ENCODE measurements at regions not wholly inside any gene's neighbourhood (a gene's known extent, or its start where the extent isn't known, plus 50 kb on each side); places are given as distances from the start of the nearest gene placed in this dataset.
"Not testable (repeated sequence)": the region's sequence is repeated elsewhere in the genome, so short reads cannot be mapped to it uniquely, and the experiment has no call there.

DNA sequence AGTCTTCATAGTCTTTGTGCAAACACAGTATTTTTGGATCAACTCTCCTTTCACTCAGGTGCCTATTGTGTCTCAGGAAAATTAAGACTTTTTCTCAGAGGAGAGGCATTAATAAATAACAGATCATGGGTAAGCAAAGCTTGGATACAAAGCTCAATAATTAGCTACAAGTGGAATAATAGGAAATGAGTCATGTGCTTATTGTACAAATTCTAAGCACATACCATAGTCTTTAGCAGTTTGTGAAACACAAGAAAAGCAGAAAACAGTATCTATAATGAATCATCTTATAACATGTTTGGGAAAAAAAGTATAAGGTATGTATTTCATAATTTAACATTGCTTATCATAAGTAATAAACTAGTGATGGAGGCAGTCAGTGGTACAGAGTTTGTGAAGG, 477.0 kb downstream of the CDH10 start:
- no peaks in the 10 kb centered on the region for H3K27me3 ChIP-seq (ENCODE audit: insufficient read depth, low read length)
- no peak overlapping the region for H2AFZ ChIP-seq (ENCODE audit: low read length, unreplicated experiment)

DNA sequence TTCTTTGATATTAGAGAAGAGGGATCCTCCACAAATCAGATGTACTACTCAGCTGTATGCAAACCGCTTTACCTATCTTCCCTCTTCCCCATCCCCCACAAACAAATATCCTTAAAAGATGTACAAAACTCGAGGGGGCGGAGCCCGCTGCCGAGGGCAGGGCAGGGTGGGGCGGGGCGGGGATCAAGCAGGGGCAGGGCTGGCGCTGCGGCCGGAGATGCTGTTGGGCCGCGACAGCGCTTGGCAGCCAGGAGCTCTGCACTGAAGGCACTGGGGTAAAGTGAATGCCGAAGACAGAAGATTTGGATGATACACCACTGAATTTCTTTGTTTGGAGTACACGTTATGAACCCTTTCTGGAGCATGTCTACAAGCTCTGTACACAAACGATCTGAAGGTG, 474.8 kb downstream of the CDH10 start:
- Histone ChIP-seq H3K36me3 (ENCODE audit: insufficient read depth, low read length) (no peaks in the 10 kb centered on the region), H3K27me3 (ENCODE audit: insufficient read depth, low read length) (no peaks in the 10 kb centered on the region), H3K27ac (ENCODE audit: low read depth, low read length) (no peak overlapping the region), H2AFZ (ENCODE audit: low read length, unreplicated experiment) (no peak overlapping the region), H3K4me1 (ENCODE audit: control insufficient read depth, insufficient read depth, low read length, unreplicated experiment) (peaks cover 16% of the 10 kb centered on the region), H3K79me2 (ENCODE audit: control insufficient read depth, insufficient read depth, low read length, unreplicated experiment) (no peaks in the 10 kb centered on the region), H3K4me3 (ENCODE audit: low read depth, low read length) (no peak overlapping the region)

More for the DNA sequence above, 477.0 kb downstream of the CDH10 start:
- Histone ChIP-seq H3K4me1 (ENCODE audit: control insufficient read depth, insufficient read depth, low read length, unreplicated experiment) (peaks cover 16% of the 10 kb centered on the region), H3K27ac (ENCODE audit: low read depth, low read length) (peak overlapping the region; percentile 55), H3K4me3 (ENCODE audit: low read depth, low read length) (no peak overlapping the region), H3K79me2 (ENCODE audit: control insufficient read depth, insufficient read depth, low read length, unreplicated experiment) (no peaks in the 10 kb centered on the region), H3K36me3 (ENCODE audit: insufficient read depth, low read length) (no peaks in the 10 kb centered on the region)

DNA sequence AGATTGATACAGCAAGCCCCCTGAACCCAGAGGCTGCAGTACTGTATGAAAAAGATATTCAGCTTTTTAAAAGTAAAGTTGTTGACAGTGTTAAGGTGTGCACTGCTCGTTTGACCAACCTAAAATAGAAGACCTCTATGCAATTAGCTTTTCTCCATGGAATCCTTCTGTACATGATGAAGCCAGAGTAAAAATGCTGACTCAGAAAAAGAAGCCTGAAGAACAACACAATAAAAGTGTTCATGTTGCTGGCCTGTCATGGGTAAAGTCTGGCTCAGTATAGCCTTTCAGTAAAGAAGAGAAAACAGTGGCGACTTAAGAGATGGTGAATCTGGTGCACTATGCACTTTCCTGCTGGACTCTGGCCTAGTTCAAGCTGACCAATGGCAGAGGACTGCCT, 473.8 kb downstream of the CDH10 start:
- H3K36me3 ChIP-seq (ENCODE audit: insufficient read depth, low read length); H3K27ac ChIP-seq (ENCODE audit: low read depth, low read length); H2AFZ ChIP-seq (ENCODE audit: low read length, unreplicated experiment); H3K79me2 ChIP-seq (ENCODE audit: control insufficient read depth, insufficient read depth, low read length, unreplicated experiment); H3K4me3 ChIP-seq (ENCODE audit: low read depth, low read length); H3K27me3 ChIP-seq (ENCODE audit: insufficient read depth, low read length): not testable (repeated sequence)
- peaks cover 16% of the 10 kb centered on the region for H3K4me1 ChIP-seq (ENCODE audit: control insufficient read depth, insufficient read depth, low read length, unreplicated experiment)

GRCh38 chr5:24177821-24178220, 467.0 kb downstream of the CDH10 start:
- Histone ChIP-seq H3K4me1 (ENCODE audit: control insufficient read depth, insufficient read depth, low read length, unreplicated experiment) (no peaks in the 10 kb centered on the region), H3K36me3 (ENCODE audit: insufficient read depth, low read length) (no peaks in the 10 kb centered on the region), H2AFZ (ENCODE audit: low read length, unreplicated experiment) (no peak overlapping the region), H3K27me3 (ENCODE audit: insufficient read depth, low read length) (no peaks in the 10 kb centered on the region), H3K27ac (ENCODE audit: low read depth, low read length) (no peak overlapping the region), H3K79me2 (ENCODE audit: control insufficient read depth, insufficient read depth, low read length, unreplicated experiment) (no peaks in the 10 kb centered on the region), H3K4me3 (ENCODE audit: low read depth, low read length) (no peak overlapping the region)

GRCh38 chr5:24183981-24184380, 460.8 kb downstream of the CDH10 start:
- peaks cover 11% of the 10 kb centered on the region for H3K4me1 ChIP-seq (ENCODE audit: control insufficient read depth, insufficient read depth, low read length, unreplicated experiment)
- no peaks in the 10 kb centered on the region for H3K27me3 ChIP-seq (ENCODE audit: insufficient read depth, low read length)
- H3K36me3 ChIP-seq (ENCODE audit: insufficient read depth, low read length): no peaks in the 10 kb centered on the region
- H3K27ac ChIP-seq (ENCODE audit: low read depth, low read length): peak overlapping the region; percentile 61
- H2AFZ ChIP-seq (ENCODE audit: low read length, unreplicated experiment): peak overlapping the region; percentile 17
- no peak overlapping the region for H3K4me3 ChIP-seq (ENCODE audit: low read depth, low read length)
- H3K79me2 ChIP-seq (ENCODE audit: control insufficient read depth, insufficient read depth, low read length, unreplicated experiment): no peaks in the 10 kb centered on the region

DNA sequence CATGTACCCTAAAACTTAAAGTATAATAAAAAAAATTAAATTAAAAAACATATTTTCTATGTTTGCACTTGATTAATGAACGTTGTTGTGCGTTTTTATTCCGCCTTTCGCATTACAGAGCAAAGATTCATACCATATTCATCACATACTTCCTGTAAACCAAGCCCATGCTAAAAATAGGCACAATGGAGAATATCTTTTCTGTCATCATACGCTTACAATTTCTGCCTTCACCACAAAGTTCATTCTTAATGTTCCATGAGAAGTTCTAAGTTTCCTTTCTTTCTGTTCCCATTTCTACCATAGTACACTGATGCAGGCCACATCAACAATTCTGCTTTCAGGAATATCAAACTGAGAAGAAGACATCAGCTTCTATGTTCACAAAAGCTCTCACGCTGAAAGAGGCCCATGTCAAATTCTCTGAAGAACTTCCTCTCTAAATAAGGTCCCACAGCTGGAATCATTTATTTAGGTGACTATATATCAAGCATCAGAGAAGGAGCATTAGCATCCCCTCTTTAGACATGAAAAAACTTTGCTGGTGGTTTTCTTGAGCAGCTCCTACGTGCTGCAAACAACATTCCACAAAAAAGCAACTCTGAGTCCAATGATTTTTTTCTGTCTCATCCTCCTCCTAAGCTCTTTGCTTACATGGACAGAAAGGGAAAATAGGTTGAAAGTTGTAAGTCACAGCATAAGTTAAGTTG, 456.4 kb downstream of the CDH10 start:
- Histone ChIP-seq H2AFZ (ENCODE audit: low read length, unreplicated experiment) (no peak overlapping the region), H3K4me1 (ENCODE audit: control insufficient read depth, insufficient read depth, low read length, unreplicated experiment) (peaks cover 11% of the 10 kb centered on the region), H3K79me2 (ENCODE audit: control insufficient read depth, insufficient read depth, low read length, unreplicated experiment) (no peaks in the 10 kb centered on the region), H3K36me3 (ENCODE audit: insufficient read depth, low read length) (no peaks in the 10 kb centered on the region), H3K27me3 (ENCODE audit: insufficient read depth, low read length) (no peaks in the 10 kb centered on the region), H3K27ac (ENCODE audit: low read depth, low read length) (no peak overlapping the region), H3K4me3 (ENCODE audit: low read depth, low read length) (no peak overlapping the region)

DNA sequence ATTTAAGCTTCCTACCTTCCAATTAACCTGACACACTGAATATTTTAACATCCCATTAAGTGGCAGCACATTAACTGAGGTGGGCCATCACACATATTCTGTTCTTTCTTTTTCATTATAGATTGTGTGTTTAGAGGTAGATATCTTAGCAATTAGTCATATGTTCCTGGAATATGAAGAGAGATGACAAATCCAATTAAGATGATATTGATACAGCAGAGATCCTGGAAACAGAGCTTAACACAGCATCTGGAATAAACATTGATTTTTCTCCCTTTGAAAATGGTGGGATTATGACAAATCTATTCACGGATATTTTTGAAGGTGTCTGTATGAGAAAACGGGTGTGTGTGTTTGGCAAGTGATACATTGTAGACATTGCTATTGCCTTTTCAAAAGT, 448.0 kb downstream of the CDH10 start:
- Histone ChIP-seq H2AFZ (ENCODE audit: low read length, unreplicated experiment) (no peak overlapping the region), H3K36me3 (ENCODE audit: insufficient read depth, low read length) (no peaks in the 10 kb centered on the region), H3K27me3 (ENCODE audit: insufficient read depth, low read length) (no peaks in the 10 kb centered on the region), H3K79me2 (ENCODE audit: control insufficient read depth, insufficient read depth, low read length, unreplicated experiment) (no peaks in the 10 kb centered on the region), H3K4me3 (ENCODE audit: low read depth, low read length) (no peak overlapping the region), H3K4me1 (ENCODE audit: control insufficient read depth, insufficient read depth, low read length, unreplicated experiment) (no peaks in the 10 kb centered on the region), H3K27ac (ENCODE audit: low read depth, low read length) (no peak overlapping the region)

DNA sequence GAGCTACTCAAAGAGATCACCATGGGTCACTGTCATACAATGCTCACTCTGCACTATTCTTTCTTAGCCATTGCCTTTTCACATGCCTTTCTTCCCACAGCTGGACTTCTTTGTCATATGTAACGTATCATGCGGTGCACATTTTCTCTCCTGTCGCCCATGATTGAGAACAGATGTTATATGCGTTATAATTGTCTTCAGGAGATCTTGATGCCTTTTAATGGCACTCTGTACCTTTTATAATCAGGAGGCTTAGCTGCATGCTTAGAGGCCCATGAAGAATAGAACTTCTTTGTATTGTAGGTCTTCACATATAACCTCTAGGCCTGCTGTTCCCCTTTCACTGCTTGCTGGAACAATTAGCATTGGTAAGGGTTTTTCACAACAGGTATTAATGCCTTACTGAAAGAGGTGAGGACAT, 436.1 kb downstream of the CDH10 start:
- no peak overlapping the region for H2AFZ ChIP-seq (ENCODE audit: low read length, unreplicated experiment)
- H3K27ac ChIP-seq (ENCODE audit: low read depth, low read length): no peak overlapping the region
- no peaks in the 10 kb centered on the region for H3K27me3 ChIP-seq (ENCODE audit: insufficient read depth, low read length)
- no peak overlapping the region for H3K4me3 ChIP-seq (ENCODE audit: low read depth, low read length)
- no peaks in the 10 kb centered on the region for H3K4me1 ChIP-seq (ENCODE audit: control insufficient read depth, insufficient read depth, low read length, unreplicated experiment)
- no peaks in the 10 kb centered on the region for H3K36me3 ChIP-seq (ENCODE audit: insufficient read depth, low read length)
- H3K79me2 ChIP-seq (ENCODE audit: control insufficient read depth, insufficient read depth, low read length, unreplicated experiment): no peaks in the 10 kb centered on the region

GRCh38 chr5:24215114-24215513, 429.7 kb downstream of the CDH10 start:
- Histone ChIP-seq H3K79me2 (ENCODE audit: control insufficient read depth, insufficient read depth, low read length, unreplicated experiment) (no peaks in the 10 kb centered on the region), H3K36me3 (ENCODE audit: insufficient read depth, low read length) (no peaks in the 10 kb centered on the region), H3K4me3 (ENCODE audit: low read depth, low read length) (no peak overlapping the region), H2AFZ (ENCODE audit: low read length, unreplicated experiment) (no peak overlapping the region), H3K27ac (ENCODE audit: low read depth, low read length) (no peak overlapping the region), H3K27me3 (ENCODE audit: insufficient read depth, low read length) (no peaks in the 10 kb centered on the region), H3K4me1 (ENCODE audit: control insufficient read depth, insufficient read depth, low read length, unreplicated experiment) (no peaks in the 10 kb centered on the region)

DNA sequence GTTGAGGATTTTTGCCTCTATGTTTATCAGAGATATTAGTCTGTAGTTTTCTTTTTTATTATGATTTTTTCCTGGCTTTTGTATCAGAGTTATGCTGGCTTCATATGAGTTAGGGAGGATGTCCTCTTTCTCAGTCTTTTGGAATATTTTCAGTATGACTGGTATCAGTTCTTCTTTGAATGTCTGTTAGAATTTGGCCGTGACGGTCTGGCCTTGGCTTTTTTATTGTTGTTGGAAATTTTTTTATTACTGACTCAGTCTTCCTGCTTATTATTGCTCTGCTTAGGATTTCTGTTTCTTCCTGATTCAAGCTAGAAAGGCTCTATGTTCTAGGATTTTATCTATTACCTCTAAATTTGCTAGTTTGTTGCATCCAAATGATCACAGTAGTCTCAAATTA, 421.9 kb downstream of the CDH10 start:
- Histone ChIP-seq H3K4me3 (ENCODE audit: low read depth, low read length) (no peak overlapping the region), H3K27ac (ENCODE audit: low read depth, low read length) (peak overlapping the region; percentile 51; the same call in 1 of the 2 replicates), H3K27me3 (ENCODE audit: insufficient read depth, low read length) (no peaks in the 10 kb centered on the region), H3K36me3 (ENCODE audit: insufficient read depth, low read length) (no peaks in the 10 kb centered on the region), H3K79me2 (ENCODE audit: control insufficient read depth, insufficient read depth, low read length, unreplicated experiment) (no peaks in the 10 kb centered on the region), H3K4me1 (ENCODE audit: control insufficient read depth, insufficient read depth, low read length, unreplicated experiment) (peaks cover 6% of the 10 kb centered on the region), H2AFZ (ENCODE audit: low read length, unreplicated experiment) (no peak overlapping the region)

GRCh38 chr5:24225051-24225450, 419.7 kb downstream of the CDH10 start:
- H3K36me3 ChIP-seq (ENCODE audit: insufficient read depth, low read length): no peaks in the 10 kb centered on the region
- peak overlapping the region; percentile 61; the same call in 1 of the 2 replicates for H3K4me3 ChIP-seq (ENCODE audit: low read depth, low read length)

More at GRCh38 chr5:24225051-24225450, 419.7 kb downstream of the CDH10 start:
- no peaks in the 10 kb centered on the region for H3K27me3 ChIP-seq (ENCODE audit: insufficient read depth, low read length)
- peaks cover 6% of the 10 kb centered on the region for H3K4me1 ChIP-seq (ENCODE audit: control insufficient read depth, insufficient read depth, low read length, unreplicated experiment)
- peak overlapping the region; percentile 51 for H3K27ac ChIP-seq (ENCODE audit: low read depth, low read length)
- peak overlapping the region; percentile 89 for H2AFZ ChIP-seq (ENCODE audit: low read length, unreplicated experiment)
- no peaks in the 10 kb centered on the region for H3K79me2 ChIP-seq (ENCODE audit: control insufficient read depth, insufficient read depth, low read length, unreplicated experiment)

Measured in ACC112 (cell line).